Ishikawa (cell line): ENCODE measurements at regions not wholly inside any gene's neighbourhood (a gene's known extent, or its start where the extent isn't known, plus 50 kb on each side); places are given as distances from the start of the nearest gene placed in this dataset.

Source experiments
- CEBPB ChIP-seq: IDR thresholded peaks from 2 replicates; pipeline ENCODE4 v1.6.1; 2012
- CREB1 ChIP-seq: IDR thresholded peaks from 2 replicates; pipeline ENCODE4 v1.6.1; 2012; ENCODE audit warnings: low read depth
- EGR1 ChIP-seq: IDR thresholded peaks from 2 replicates; pipeline ENCODE4 v1.6.1; 2012
- EP300 ChIP-seq: IDR thresholded peaks from 2 replicates; pipeline ENCODE4 v1.6.1; 2012; ENCODE audit warnings: borderline replicate concordance
- FOXM1 ChIP-seq: IDR thresholded peaks from 2 replicates; pipeline ENCODE4 v1.6.1; 2012; ENCODE audit warnings: low read depth, borderline replicate concordance
- NFIC ChIP-seq: IDR thresholded peaks from 2 replicates; pipeline ENCODE4 v1.6.1; 2012
- RAD21 ChIP-seq: IDR thresholded peaks from 2 replicates; pipeline ENCODE4 v1.6.1; 2012; ENCODE audit warnings: low read depth
- REST ChIP-seq: IDR thresholded peaks from 2 replicates; pipeline ENCODE4 v1.6.1; 2012; ENCODE audit warnings: low read depth, mild to moderate bottlenecking
- TAF1 ChIP-seq: IDR thresholded peaks from 2 replicates; pipeline ENCODE4 v1.6.1; 2012; ENCODE audit warnings: low read depth, mild to moderate bottlenecking
- TCF12 ChIP-seq: IDR thresholded peaks from 2 replicates; pipeline ENCODE4 v1.6.1; 2012; ENCODE audit warnings: low read depth
- TEAD4 ChIP-seq: IDR thresholded peaks from 2 replicates; pipeline ENCODE4 v1.6.1; 2012
- YY1 ChIP-seq: IDR thresholded peaks from 2 replicates; pipeline ENCODE4 v1.6.1; 2012; ENCODE audit warnings: low read depth
- ZBTB7A ChIP-seq: IDR thresholded peaks from 2 replicates; pipeline ENCODE4 v1.6.1; 2012; ENCODE audit warnings: low read depth
- TF ChIP-seq, protein P1 (sequence below): IDR thresholded peaks from 2 replicates; pipeline ENCODE4 v1.6.1; 2012
- TF ChIP-seq, protein P2 (sequence below): IDR thresholded peaks from 2 replicates; pipeline ENCODE4 v1.6.1; 2012

DNA sequence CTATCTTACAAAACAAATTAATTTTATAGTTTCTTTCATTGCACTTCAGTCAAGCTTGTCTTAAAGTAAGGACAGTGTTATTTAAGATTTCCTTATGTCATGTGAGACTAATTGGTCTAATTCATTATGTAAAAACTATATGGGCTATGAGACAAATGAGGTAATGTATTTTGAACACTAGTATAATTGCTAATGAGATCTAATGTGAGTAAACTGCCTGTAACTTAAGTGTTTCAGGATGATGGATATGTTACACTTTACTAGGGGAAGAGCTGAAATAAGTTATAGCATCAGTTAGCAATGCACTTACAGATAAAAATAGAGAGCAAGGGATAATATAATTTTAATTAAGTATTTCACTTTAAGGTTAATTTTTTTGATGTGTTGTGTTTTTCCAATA is 386.3 kb upstream of the MAP3K7 start:
- TF ChIP-seq, protein P1, sequence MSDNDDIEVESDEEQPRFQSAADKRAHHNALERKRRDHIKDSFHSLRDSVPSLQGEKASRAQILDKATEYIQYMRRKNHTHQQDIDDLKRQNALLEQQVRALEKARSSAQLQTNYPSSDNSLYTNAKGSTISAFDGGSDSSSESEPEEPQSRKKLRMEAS, result no peak
- TF ChIP-seq YY1 (no peak), TEAD4 (no peak), EP300 (no peak), CREB1 (no peak)

DNA sequence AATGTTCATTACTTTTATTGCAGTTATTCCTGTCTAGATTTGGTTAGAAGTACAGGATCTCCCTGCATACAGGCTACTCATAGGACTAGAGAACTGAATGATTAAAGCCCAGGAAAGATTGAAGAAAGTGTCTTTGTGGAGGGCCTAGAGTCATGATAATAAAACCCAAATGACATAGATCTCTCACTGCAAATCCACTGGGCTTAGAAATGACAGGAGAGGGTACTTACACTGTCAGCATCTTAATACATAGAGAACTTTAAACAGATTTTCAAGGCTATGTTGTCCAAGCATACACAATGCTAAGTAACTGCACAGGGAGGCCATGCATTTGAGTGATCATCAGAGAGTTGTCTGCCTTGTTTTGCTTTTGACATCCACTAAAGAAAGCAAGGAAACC is 383.8 kb upstream of the MAP3K7 start:
- TF ChIP-seq, protein P1, result no peak
- TF ChIP-seq CREB1 (no peak), ZBTB7A (no peak), REST (no peak), YY1 (no peak), TEAD4 (no peak), EP300 (no peak), TAF1 (no peak), EGR1 (no peak), NFIC (no peak), CEBPB (no peak), TCF12 (no peak), RAD21 (no peak), FOXM1 (no peak)
- TF ChIP-seq, protein P2, sequence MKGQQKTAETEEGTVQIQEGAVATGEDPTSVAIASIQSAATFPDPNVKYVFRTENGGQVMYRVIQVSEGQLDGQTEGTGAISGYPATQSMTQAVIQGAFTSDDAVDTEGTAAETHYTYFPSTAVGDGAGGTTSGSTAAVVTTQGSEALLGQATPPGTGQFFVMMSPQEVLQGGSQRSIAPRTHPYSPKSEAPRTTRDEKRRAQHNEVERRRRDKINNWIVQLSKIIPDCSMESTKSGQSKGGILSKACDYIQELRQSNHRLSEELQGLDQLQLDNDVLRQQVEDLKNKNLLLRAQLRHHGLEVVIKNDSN, result no peak

DNA sequence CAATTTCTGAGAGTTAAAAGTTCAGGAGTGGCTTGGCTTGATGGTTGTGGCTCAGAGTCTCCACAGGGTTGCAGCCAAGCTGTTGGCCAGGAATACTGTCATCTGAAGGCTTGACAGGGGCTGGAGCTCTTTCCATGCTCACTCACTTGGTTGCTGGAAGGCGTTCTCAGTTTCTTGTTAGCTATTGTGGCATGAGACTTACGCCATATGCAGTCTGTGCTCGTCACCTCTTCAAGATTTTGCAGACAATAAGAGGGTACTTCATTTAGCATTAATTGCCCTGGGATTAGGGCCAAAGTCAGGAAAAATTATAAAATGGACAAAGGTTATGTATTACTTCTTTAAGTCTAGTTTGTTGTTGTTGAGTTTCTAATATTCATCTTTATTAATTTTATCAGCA is 380.6 kb upstream of the MAP3K7 start:
- TF ChIP-seq EGR1 (no peak), EP300 (no peak)

- TF ChIP-seq CREB1 (no peak), NFIC (no peak), REST (no peak), ZBTB7A (no peak), EP300 (no peak), TAF1 (no peak), TEAD4 (no peak), CEBPB (no peak), TCF12 (no peak), EGR1 (no peak), RAD21 (no peak), YY1 (no peak), FOXM1 (no peak)
- TF ChIP-seq, protein P2, result no peak
- TF ChIP-seq, protein P1, result no peak
Observed at GRCh38 chr6:90960324-90960723, 373.5 kb upstream of the MAP3K7 start.

DNA sequence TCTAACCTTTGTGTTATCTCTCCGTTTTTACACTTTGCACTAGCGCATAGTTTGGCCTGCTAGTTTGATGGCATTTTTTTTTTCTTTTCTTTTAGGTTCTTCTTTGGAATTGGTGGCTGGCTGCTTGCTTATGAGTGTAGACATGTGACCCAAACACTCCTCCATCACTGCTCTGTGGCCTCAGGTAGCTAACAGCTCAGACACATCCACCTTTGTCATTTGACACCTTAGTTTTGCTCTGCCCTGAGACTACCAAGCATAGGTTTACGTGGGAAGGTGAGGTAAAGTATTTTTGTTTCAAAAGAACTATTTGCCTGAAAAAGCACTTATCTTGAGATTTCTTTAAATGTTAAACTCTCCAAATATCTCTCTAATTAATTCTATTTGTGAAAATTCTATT is 368.4 kb upstream of the MAP3K7 start:
- TF ChIP-seq EGR1, result no peak
- TF ChIP-seq, protein P1, result no peak
- TF ChIP-seq, protein P2, result no peak
- no peak for TF ChIP-seq TEAD4
- TF ChIP-seq TCF12, result no peak
- TF ChIP-seq CREB1, result no peak
- TF ChIP-seq RAD21, result no peak
- no peak for TF ChIP-seq YY1
- no peak for TF ChIP-seq REST
- TF ChIP-seq ZBTB7A, result no peak
- TF ChIP-seq TAF1, result no peak
- TF ChIP-seq EP300, result no peak
- no peak for TF ChIP-seq FOXM1
- no peak for TF ChIP-seq CEBPB
- TF ChIP-seq NFIC, result no peak
